HEK293 (cell line): ENCODE measurements at regions not wholly inside any gene's neighbourhood (a gene's known extent, or its start where the extent isn't known, plus 50 kb on each side); places are given as distances from the start of the nearest gene placed in this dataset.

Experiments
- CTCF ChIA-PET: fragments of 350-600 bp; formaldehyde crosslinking; extraction: SDS; loops from one replicate; lab custom pipeline; 2021; ENCODE audit warnings: antibody characterized with exemption; lab: Yijun Ruan, JAX
- POLR2A ChIA-PET: fragments of 300-600 bp; formaldehyde crosslinking; extraction: SDS; loops from one replicate; lab custom pipeline; 2020; ENCODE audit warnings: antibody characterized with exemption, inconsistent platforms; lab: Yijun Ruan, JAX
- H3K27ac ChIP-seq: fragments of 200-500 bp; sonication (Bioruptor generic); 2 replicates; pipeline ENCODE4 v1.5.1; 2014; ENCODE audit warnings: low read depth, low read length, control low read depth, inconsistent platforms; ENCODE audit errors: extremely low read depth
- H3K36me3 ChIP-seq, 2 experiments: fragments of 200-500 bp in 1 of 2; sonication (Bioruptor generic) in 1 of 2; 1 replicate in 1 of 2; 2 replicates in 1 of 2; pipeline ENCODE4 v1.5.1; 2014 to 2017; ENCODE audit warnings: inconsistent platforms in 2 of 2, low read length in 2 of 2; ENCODE audit not compliant: control insufficient read depth in 2 of 2, insufficient read depth in 1 of 2
- H3K4me1 ChIP-seq: fragments of 200-500 bp; sonication (Bioruptor generic); 2 replicates; pipeline ENCODE4 v1.5.1; 2014; ENCODE audit warnings: mild to moderate bottlenecking, low read length, inconsistent platforms; ENCODE audit not compliant: control insufficient read depth, insufficient read depth
- H3K4me3 ChIP-seq: 2 replicates; pipeline ENCODE4 v1.5.1; 2011; ENCODE audit warnings: low read depth, mild to moderate bottlenecking, control low read depth, low read length, moderate library complexity
- H3K9me3 ChIP-seq: fragments of 200-500 bp; sonication (Bioruptor generic); 2 replicates; pipeline ENCODE4 v1.5.1; 2014; ENCODE audit warnings: low read depth, low read length, inconsistent platforms; ENCODE audit not compliant: control insufficient read depth, insufficient read depth
- TRIM28 ChIP-seq: IDR thresholded peaks from 2 replicates; pipeline ENCODE4 v1.6.1; 2011; ENCODE audit warnings: low read length, control low read depth, borderline replicate concordance
- YY2 ChIP-seq: fragments of 450-650 bp; formaldehyde crosslinking; IDR thresholded peaks from 2 replicates; pipeline ENCODE4 v1.5.1; 2016; ENCODE audit warnings: missing biosample characterization, missing genetic modification characterization
- ZIC2 ChIP-seq: fragments of 450-650 bp; formaldehyde crosslinking; IDR thresholded peaks from 2 replicates; pipeline ENCODE4 v1.5.1; 2016; ENCODE audit warnings: missing biosample characterization, missing genetic modification characterization
- ZNF223 ChIP-seq: fragments of 450-650 bp; formaldehyde crosslinking; IDR thresholded peaks from 2 replicates; pipeline ENCODE4 v1.5.1; 2016; ENCODE audit warnings: missing biosample characterization, missing genetic modification characterization
- ZNF426 ChIP-seq: fragments of 450-650 bp; formaldehyde crosslinking; IDR thresholded peaks from 2 replicates; pipeline ENCODE4 v1.5.1; 2017; ENCODE audit warnings: missing biosample characterization, missing genetic modification characterization, mild to moderate bottlenecking, inconsistent platforms, moderate library complexity
- ZNF48 ChIP-seq: fragments of 450-650 bp; formaldehyde crosslinking; IDR thresholded peaks from 2 replicates; pipeline ENCODE4 v1.5.1; 2016; ENCODE audit warnings: missing biosample characterization, missing genetic modification characterization
- ZNF558 ChIP-seq: fragments of 450-650 bp; formaldehyde crosslinking; IDR thresholded peaks from 2 replicates; pipeline ENCODE4 v1.5.1; 2016; ENCODE audit warnings: missing biosample characterization, missing genetic modification characterization
- ZNF600 ChIP-seq: fragments of 450-650 bp; formaldehyde crosslinking; IDR thresholded peaks from 2 replicates; pipeline ENCODE4 v1.5.1; 2016; ENCODE audit warnings: missing biosample characterization, missing genetic modification characterization
- ZNF623 ChIP-seq: fragments of 450-650 bp; formaldehyde crosslinking; IDR thresholded peaks from 2 replicates; pipeline ENCODE4 v1.5.1; 2016; ENCODE audit warnings: missing biosample characterization, missing genetic modification characterization
- ZNF624 ChIP-seq: fragments of 450-650 bp; formaldehyde crosslinking; IDR thresholded peaks from 2 replicates; pipeline ENCODE4 v1.5.1; 2017; ENCODE audit warnings: missing biosample characterization, missing genetic modification characterization
- ZNF654 ChIP-seq: fragments of 450-650 bp; formaldehyde crosslinking; IDR thresholded peaks from 2 replicates; pipeline ENCODE4 v1.5.1; 2016; ENCODE audit warnings: low read depth, missing biosample characterization, missing genetic modification characterization
- ZNF701 ChIP-seq: fragments of 450-650 bp; formaldehyde crosslinking; IDR thresholded peaks from 2 replicates; pipeline ENCODE4 v1.5.1; 2016; ENCODE audit warnings: missing biosample characterization, missing genetic modification characterization
- ZNF843 ChIP-seq: fragments of 450-650 bp; formaldehyde crosslinking; IDR thresholded peaks from 2 replicates; pipeline ENCODE4 v1.5.1; 2016; ENCODE audit warnings: missing biosample characterization, missing genetic modification characterization
- TF ChIP-seq, protein P1 (sequence below): fragments of 450-650 bp; formaldehyde crosslinking; IDR thresholded peaks from 2 replicates; pipeline ENCODE4 v1.5.1; 2016; ENCODE audit warnings: missing biosample characterization, missing genetic modification characterization
- TF ChIP-seq, protein P2 (sequence below): fragments of 450-650 bp; formaldehyde crosslinking; IDR thresholded peaks from 2 replicates; pipeline ENCODE4 v1.5.1; 2017; ENCODE audit warnings: missing biosample characterization, missing genetic modification characterization
- TF ChIP-seq, protein P3 (sequence below): fragments of 450-650 bp; formaldehyde crosslinking; IDR thresholded peaks from 2 replicates; pipeline ENCODE4 v1.5.1; 2016; ENCODE audit warnings: missing biosample characterization, missing genetic modification characterization
- TF ChIP-seq, protein P4 (sequence below): fragments of 450-650 bp; formaldehyde crosslinking; IDR thresholded peaks from 2 replicates; pipeline ENCODE4 v1.5.1; 2016; ENCODE audit warnings: missing biosample characterization, missing genetic modification characterization
- TF ChIP-seq, protein P5 (sequence below): fragments of 450-650 bp; formaldehyde crosslinking; IDR thresholded peaks from 2 replicates; pipeline ENCODE4 v1.5.1; 2017; ENCODE audit warnings: missing biosample characterization, missing genetic modification characterization
- TF ChIP-seq, protein P6 (sequence below): fragments of 450-650 bp; formaldehyde crosslinking; IDR thresholded peaks from 2 replicates; pipeline ENCODE4 v1.5.1; 2016; ENCODE audit warnings: missing biosample characterization, missing genetic modification characterization, borderline replicate concordance

DNA sequence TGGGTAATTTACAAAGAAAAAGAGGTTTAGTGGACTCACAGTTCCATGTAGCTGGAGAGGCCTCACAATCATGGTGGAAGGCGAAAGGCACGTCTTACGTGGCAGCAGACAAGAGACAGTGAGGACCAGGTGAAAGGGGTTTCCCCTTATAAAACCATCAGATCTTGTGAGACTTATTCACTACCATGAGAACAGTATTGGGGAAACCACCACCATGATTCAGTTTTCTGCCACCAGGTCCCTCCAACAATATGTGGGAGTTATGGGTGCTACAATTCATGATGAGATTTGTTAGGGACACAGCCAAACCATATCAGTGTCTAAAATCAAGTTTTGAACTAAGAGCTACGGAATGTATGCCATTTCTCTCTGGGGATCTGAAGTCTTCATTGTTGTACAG, 354.8 kb upstream of the C2CD4B start:
- Histone ChIP-seq H3K4me1 (no peaks in the 10 kb centered on the region), H3K9me3 (no peaks in the 10 kb centered on the region), H3K27ac (no peak overlapping the region), H3K36me3 (no peaks in the 10 kb centered on the region), H3K4me3 (no peak overlapping the region)
- TF ChIP-seq, protein P1, sequence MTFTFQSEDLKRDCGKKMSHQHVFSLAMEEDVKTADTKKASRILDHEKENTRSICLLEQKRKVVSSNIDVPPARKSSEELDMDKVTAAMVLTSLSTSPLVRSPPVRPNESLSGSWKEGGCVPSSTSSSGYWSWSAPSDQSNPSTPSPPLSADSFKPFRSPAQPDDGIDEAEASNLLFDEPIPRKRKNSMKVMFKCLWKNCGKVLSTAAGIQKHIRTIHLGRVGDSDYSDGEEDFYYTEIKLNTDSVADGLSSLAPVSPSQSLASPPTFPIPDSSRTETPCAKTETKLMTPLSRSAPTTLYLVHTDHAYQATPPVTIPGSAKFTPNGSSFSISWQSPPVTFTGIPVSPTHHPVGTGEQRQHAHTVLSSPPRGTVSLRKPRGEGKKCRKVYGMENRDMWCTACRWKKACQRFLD (tag by site-specific recombination), result no peak
- TF ChIP-seq ZNF600 (tag by site-specific recombination), result no peak
- TF ChIP-seq ZNF654 (tag by site-specific recombination), result no peak
- no peak for TF ChIP-seq ZNF48 (tag by site-specific recombination)
- TF ChIP-seq, protein P2, sequence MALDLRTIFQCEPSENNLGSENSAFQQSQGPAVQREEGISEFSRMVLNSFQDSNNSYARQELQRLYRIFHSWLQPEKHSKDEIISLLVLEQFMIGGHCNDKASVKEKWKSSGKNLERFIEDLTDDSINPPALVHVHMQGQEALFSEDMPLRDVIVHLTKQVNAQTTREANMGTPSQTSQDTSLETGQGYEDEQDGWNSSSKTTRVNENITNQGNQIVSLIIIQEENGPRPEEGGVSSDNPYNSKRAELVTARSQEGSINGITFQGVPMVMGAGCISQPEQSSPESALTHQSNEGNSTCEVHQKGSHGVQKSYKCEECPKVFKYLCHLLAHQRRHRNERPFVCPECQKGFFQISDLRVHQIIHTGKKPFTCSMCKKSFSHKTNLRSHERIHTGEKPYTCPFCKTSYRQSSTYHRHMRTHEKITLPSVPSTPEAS (tag by site-specific recombination), result no peak
- TF ChIP-seq YY2 (tag by site-specific recombination), result no peak
- POLR2A ChIA-PET, result no interaction called here
- CTCF ChIA-PET, result interaction anchor here (1.5 kb wide), 1 partner anchor 30 kb away, joined by 4 read pairs; no protein-coding TSS in a partner anchor

DNA sequence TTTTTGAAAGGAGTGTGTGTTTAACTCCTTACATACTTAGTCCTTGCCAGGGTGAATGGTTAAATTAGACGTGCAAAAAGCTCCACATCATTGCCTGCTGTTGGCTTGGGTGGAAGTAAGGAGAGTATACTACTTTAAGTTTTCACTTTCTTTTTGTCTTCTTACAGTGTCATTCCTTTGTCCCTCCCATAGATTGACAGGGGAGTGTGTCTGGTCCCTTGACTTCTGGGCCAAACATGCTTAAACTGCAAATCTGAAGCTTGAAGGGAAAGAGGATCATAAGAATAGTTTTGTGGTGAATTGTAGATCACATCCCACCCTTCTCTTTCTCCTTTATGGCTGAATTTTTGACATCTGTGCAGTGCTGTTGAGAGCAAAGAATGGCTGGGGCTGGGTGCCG, 355.8 kb upstream of the C2CD4B start:
- Histone ChIP-seq H3K4me1 (no peaks in the 10 kb centered on the region), H3K4me3 (no peak overlapping the region), H3K9me3 (no peaks in the 10 kb centered on the region), H3K27ac (no peak overlapping the region), H3K36me3 (no peaks in the 10 kb centered on the region)
- TF ChIP-seq ZNF223 (tag by site-specific recombination) (no peak), ZNF701 (tag by site-specific recombination) (no peak)
- TF ChIP-seq, protein P1 (tag by site-specific recombination), result no peak
- TF ChIP-seq, protein P3, sequence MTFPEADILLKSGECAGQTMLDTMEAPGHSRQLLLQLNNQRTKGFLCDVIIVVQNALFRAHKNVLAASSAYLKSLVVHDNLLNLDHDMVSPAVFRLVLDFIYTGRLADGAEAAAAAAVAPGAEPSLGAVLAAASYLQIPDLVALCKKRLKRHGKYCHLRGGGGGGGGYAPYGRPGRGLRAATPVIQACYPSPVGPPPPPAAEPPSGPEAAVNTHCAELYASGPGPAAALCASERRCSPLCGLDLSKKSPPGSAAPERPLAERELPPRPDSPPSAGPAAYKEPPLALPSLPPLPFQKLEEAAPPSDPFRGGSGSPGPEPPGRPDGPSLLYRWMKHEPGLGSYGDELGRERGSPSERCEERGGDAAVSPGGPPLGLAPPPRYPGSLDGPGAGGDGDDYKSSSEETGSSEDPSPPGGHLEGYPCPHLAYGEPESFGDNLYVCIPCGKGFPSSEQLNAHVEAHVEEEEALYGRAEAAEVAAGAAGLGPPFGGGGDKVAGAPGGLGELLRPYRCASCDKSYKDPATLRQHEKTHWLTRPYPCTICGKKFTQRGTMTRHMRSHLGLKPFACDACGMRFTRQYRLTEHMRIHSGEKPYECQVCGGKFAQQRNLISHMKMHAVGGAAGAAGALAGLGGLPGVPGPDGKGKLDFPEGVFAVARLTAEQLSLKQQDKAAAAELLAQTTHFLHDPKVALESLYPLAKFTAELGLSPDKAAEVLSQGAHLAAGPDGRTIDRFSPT, result no peak
- ChIA-PET POLR2A (no interaction called here), CTCF (no interaction called here)

DNA sequence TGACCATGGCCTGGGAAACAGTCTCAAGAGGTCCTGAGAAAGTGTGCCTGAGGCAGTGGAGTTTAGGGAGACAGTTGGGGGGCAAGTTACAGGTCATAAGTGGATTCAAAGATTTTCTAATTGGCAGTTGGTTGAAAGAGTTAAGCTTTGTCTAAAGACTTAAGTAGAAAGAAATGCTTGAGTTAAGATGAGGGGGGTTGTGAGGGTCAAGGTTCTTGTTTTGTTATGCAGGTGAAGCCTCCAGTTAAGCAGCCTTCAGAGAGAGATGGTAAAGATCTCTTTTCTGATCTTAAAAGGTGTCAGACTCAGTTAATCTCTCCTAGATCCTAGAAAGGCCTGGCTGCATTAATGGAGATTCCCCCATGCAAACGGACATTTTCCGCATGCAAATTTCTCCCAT, 356.3 kb upstream of the C2CD4B start:
- POLR2A ChIA-PET, result no interaction called here
- Histone ChIP-seq H3K4me3 (no peak overlapping the region), H3K27ac (no peak overlapping the region), H3K4me1 (no peaks in the 10 kb centered on the region), H3K36me3 (no peaks in the 10 kb centered on the region), H3K9me3 (no peaks in the 10 kb centered on the region)
- CTCF ChIA-PET, result no interaction called here
- TF ChIP-seq ZIC2 (tag by site-specific recombination), result no peak
- no peak for TF ChIP-seq ZNF624
- TF ChIP-seq ZNF843 (tag by site-specific recombination), result no peak
- TF ChIP-seq ZNF48 (tag by site-specific recombination), result no peak
- TF ChIP-seq, protein P4, sequence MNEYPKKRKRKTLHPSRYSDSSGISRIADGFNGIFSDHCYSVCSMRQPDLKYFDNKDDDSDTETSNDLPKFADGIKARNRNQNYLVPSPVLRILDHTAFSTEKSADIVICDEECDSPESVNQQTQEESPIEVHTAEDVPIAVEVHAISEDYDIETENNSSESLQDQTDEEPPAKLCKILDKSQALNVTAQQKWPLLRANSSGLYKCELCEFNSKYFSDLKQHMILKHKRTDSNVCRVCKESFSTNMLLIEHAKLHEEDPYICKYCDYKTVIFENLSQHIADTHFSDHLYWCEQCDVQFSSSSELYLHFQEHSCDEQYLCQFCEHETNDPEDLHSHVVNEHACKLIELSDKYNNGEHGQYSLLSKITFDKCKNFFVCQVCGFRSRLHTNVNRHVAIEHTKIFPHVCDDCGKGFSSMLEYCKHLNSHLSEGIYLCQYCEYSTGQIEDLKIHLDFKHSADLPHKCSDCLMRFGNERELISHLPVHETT (tag by site-specific recombination), result no peak
- TF ChIP-seq, protein P5, sequence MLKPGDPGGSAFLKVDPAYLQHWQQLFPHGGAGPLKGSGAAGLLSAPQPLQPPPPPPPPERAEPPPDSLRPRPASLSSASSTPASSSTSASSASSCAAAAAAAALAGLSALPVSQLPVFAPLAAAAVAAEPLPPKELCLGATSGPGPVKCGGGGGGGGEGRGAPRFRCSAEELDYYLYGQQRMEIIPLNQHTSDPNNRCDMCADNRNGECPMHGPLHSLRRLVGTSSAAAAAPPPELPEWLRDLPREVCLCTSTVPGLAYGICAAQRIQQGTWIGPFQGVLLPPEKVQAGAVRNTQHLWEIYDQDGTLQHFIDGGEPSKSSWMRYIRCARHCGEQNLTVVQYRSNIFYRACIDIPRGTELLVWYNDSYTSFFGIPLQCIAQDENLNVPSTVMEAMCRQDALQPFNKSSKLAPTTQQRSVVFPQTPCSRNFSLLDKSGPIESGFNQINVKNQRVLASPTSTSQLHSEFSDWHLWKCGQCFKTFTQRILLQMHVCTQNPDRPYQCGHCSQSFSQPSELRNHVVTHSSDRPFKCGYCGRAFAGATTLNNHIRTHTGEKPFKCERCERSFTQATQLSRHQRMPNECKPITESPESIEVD (tag by site-specific recombination), result no peak
- TF ChIP-seq, protein P6, sequence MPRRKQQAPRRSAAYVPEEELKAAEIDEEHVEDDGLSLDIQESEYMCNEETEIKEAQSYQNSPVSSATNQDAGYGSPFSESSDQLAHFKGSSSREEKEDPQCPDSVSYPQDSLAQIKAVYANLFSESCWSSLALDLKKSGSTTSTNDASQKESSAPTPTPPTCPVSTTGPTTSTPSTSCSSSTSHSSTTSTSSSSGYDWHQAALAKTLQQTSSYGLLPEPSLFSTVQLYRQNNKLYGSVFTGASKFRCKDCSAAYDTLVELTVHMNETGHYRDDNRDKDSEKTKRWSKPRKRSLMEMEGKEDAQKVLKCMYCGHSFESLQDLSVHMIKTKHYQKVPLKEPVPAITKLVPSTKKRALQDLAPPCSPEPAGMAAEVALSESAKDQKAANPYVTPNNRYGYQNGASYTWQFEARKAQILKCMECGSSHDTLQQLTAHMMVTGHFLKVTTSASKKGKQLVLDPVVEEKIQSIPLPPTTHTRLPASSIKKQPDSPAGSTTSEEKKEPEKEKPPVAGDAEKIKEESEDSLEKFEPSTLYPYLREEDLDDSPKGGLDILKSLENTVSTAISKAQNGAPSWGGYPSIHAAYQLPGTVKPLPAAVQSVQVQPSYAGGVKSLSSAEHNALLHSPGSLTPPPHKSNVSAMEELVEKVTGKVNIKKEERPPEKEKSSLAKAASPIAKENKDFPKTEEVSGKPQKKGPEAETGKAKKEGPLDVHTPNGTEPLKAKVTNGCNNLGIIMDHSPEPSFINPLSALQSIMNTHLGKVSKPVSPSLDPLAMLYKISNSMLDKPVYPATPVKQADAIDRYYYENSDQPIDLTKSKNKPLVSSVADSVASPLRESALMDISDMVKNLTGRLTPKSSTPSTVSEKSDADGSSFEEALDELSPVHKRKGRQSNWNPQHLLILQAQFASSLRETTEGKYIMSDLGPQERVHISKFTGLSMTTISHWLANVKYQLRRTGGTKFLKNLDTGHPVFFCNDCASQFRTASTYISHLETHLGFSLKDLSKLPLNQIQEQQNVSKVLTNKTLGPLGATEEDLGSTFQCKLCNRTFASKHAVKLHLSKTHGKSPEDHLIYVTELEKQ (tag by site-specific recombination), result no peak
- TF ChIP-seq TRIM28, result no peak
- TF ChIP-seq ZNF558 (tag by site-specific recombination), result no peak
- no peak for TF ChIP-seq ZNF623
- no peak for TF ChIP-seq ZNF426 (tag by site-specific recombination)
